Choroid plexus epithelial cell (primary cell): ENCODE measurements at regions not wholly inside any gene's neighbourhood (a gene's known extent, or its start where the extent isn't known, plus 50 kb on each side); places are given as distances from the start of the nearest gene placed in this dataset.

Source experiments
- DNase-seq: peaks from one replicate; pipeline ENCODE4 v3.0.0-alpha.2; 2010; ENCODE audit warnings: low read depth
- H3K4me3 ChIP-seq: 2 replicates; pipeline ENCODE4 v1.5.1; 2011; ENCODE audit warnings: low read depth, mild to moderate bottlenecking, control low read depth, low read length, moderate library complexity
- CTCF ChIP-seq: conservative IDR thresholded peaks from 2 replicates; pipeline ENCODE4 v1.5.1; 2011; ENCODE audit warnings: low read depth, mild to moderate bottlenecking, control low read depth, inconsistent platforms, low read length, moderate library complexity

DNA sequence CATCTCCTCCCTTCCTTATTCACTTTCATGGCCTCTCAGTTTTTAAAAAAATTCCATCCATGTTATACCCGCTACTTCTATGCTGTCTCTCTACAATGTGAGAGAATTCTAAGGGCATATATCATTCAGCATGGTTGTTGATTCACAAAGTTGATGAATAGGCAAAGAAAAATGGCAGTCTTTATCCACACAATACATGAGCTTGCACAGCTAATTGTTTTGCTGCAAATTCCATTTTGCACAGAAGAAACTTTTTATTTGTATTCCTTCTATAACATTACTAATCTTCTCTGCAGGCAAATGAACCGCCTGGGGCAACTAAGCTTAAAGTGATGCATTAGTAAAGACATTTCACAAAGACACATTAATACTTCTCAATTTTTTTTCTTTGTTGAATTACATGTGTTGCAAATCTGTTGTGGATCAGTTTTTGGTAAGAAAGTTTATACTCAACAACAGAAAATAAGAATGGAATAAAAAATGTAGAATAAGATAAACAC lies 196.9 kb downstream of the LIG4 start:
- TF ChIP-seq CTCF, result no peak
- DNase-seq, result no peak
- H3K4me3 ChIP-seq, result no peak overlapping the region

DNA sequence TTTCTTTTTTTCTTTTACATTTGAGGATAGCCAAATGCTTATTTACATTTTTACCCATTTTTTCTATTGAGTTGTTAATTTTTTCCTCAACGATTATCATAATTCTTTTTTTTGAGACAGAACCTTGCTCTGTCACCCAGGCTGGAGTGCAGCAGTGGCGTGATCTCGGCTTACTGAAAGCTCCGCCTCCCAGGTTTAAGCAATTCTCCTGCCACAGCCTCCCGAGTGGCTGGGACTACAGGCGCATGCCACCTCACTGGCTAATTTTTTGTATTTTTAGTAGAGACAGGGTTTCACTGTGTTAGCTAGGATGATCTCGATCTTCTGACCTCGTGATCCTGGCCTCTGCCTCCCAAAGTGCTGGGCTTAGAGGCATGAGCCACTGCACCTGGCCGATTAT lies 208.7 kb downstream of the LIG4 start:
- DNase-seq, result no peak
- TF ChIP-seq CTCF, result no peak
- H3K4me3 ChIP-seq, result no peak overlapping the region

- no peak for DNase-seq
- TF ChIP-seq CTCF, result no peak
- no peak overlapping the region for H3K4me3 ChIP-seq
Observed at GRCh38 chr13:108005231-108005630, 210.1 kb downstream of the LIG4 start.

- TF ChIP-seq CTCF, result no peak
- H3K4me3 ChIP-seq, result no peak overlapping the region
- DNase-seq, result no peak
Observed at GRCh38 chr13:108003626-108004025, 211.7 kb downstream of the LIG4 start.

DNA sequence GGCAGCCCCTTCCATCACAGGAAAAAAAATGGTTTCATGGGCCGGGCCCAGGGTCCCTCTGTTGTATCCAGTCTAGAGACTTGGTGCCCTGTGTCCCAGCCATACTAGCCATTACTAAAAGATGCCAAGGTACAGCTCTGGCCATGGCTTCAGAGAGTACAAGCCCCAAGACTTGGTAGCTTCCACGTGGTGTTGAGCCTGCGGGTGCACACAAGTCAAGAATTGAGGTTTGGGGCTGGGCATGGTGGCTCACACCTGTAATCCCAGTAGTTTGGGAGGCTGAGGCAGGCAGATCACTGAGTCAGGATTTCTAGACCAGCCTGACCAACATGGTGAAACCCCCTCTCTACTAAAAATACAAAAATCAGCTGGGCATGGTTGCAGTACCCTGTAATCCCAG lies 214.3 kb downstream of the LIG4 start:
- H3K4me3 ChIP-seq, result no peak overlapping the region
- DNase-seq, result no peak
- TF ChIP-seq CTCF, result no peak

- TF ChIP-seq CTCF, result no peak
- H3K4me3 ChIP-seq, result no peak overlapping the region
- DNase-seq, result no peak
Observed at GRCh38 chr13:107999751-108000150, 215.6 kb downstream of the LIG4 start.

DNA sequence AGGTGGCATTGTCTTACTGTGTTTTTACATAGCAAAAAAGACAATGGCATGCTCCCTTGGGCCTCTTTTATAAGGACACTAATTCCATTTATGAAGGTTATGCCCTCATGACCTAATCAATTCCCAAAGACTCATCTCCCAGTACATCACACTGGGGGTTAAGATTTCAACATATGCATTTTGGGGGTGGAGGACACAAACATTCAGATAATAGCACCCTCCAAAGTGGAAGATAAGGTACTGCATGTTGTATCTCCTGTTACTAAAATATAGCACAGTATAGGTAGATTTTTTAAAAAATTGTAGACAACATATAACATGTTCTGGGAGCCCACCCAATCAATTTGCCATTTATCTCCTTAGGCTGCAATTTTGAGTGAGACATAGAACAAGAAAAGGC lies 221.2 kb downstream of the LIG4 start:
- no peak for DNase-seq
- no peak for TF ChIP-seq CTCF
- H3K4me3 ChIP-seq, result no peak overlapping the region
